ENCODE measurements at regions not wholly inside any gene's neighbourhood (a gene's known extent, or its start where the extent isn't known, plus 50 kb on each side); places are given as distances from the start of the nearest gene placed in this dataset.
A peak's percentile ranks its signal among the peaks of the same experiment; 100 is the strongest.

GRCh38 chr10:84903320-84903719 is 574.9 kb downstream of the CCSER2 start:
- peaks cover 7% of the 10 kb centered on the region for H3K27me3 Mint-ChIP-seq (ENCODE audit: low read depth, poor library complexity)

GRCh38 chr10:84907461-84908009 is 579.1 kb downstream of the CCSER2 start:
- Mint-ChIP-seq H3K27me3 (ENCODE audit: low read depth, poor library complexity) (peaks cover 4% of the 10 kb centered on the region), H3K36me3 (ENCODE audit: low read depth) (no peaks in the 10 kb centered on the region), H3K9me3 (peaks cover 2% of the 10 kb centered on the region), H3K4me3 (no peak overlapping the region), H3K27ac (no peak overlapping the region), H3K4me1 (peaks cover 6% of the 10 kb centered on the region)
- DNase-seq: peak; percentile 8
- TF ChIP-seq CTCF (IDR thresholded peaks at IDR 0.05): no peak

More at GRCh38 chr10:84903320-84903719, 574.9 kb downstream of the CCSER2 start:
- H3K9me3 Mint-ChIP-seq: no peaks in the 10 kb centered on the region
- no peaks in the 10 kb centered on the region for H3K36me3 Mint-ChIP-seq (ENCODE audit: low read depth)
- no peak for TF ChIP-seq CTCF (IDR thresholded peaks at IDR 0.05)
- H3K27ac Mint-ChIP-seq: no peak overlapping the region
- H3K4me1 Mint-ChIP-seq: peaks cover 6% of the 10 kb centered on the region
- DNase-seq: no peak
- no peak overlapping the region for H3K4me3 Mint-ChIP-seq

- H3K4me1 Mint-ChIP-seq: peaks cover 6% of the 10 kb centered on the region
- H3K27ac Mint-ChIP-seq: no peak overlapping the region
- H3K9me3 Mint-ChIP-seq: peaks cover 4% of the 10 kb centered on the region
- no peaks in the 10 kb centered on the region for H3K36me3 Mint-ChIP-seq (ENCODE audit: low read depth)
- DNase-seq: no peak
- TF ChIP-seq CTCF (IDR thresholded peaks at IDR 0.05): no peak
- peaks cover 5% of the 10 kb centered on the region for H3K27me3 Mint-ChIP-seq (ENCODE audit: low read depth, poor library complexity)
- H3K4me3 Mint-ChIP-seq: no peak overlapping the region
Measured at GRCh38 chr10:84908491-84908890, 580.1 kb downstream of the CCSER2 start.

- no peak overlapping the region for H3K4me3 Mint-ChIP-seq
- H3K9me3 Mint-ChIP-seq: peaks cover 29% of the 10 kb centered on the region
- no peaks in the 10 kb centered on the region for H3K4me1 Mint-ChIP-seq
- TF ChIP-seq CTCF (IDR thresholded peaks at IDR 0.05): no peak
- H3K27ac Mint-ChIP-seq: no peak overlapping the region
- H3K27me3 Mint-ChIP-seq (ENCODE audit: low read depth, poor library complexity): no peaks in the 10 kb centered on the region
- DNase-seq: no peak
- H3K36me3 Mint-ChIP-seq (ENCODE audit: low read depth): peaks cover 4% of the 10 kb centered on the region
Measured at GRCh38 chr10:84921701-84922100, 593.3 kb downstream of the CCSER2 start.

- no peaks in the 10 kb centered on the region for H3K4me1 Mint-ChIP-seq
- DNase-seq: no peak
- no peaks in the 10 kb centered on the region for H3K27me3 Mint-ChIP-seq (ENCODE audit: low read depth, poor library complexity)
- peaks cover 20% of the 10 kb centered on the region for H3K9me3 Mint-ChIP-seq
- TF ChIP-seq CTCF (IDR thresholded peaks at IDR 0.05): no peak
- H3K27ac Mint-ChIP-seq: no peak overlapping the region
- H3K4me3 Mint-ChIP-seq: no peak overlapping the region
- H3K36me3 Mint-ChIP-seq (ENCODE audit: low read depth): no peaks in the 10 kb centered on the region
Measured at GRCh38 chr10:84924131-84924530, 595.7 kb downstream of the CCSER2 start.

- H3K27ac Mint-ChIP-seq: no peak overlapping the region
- no peak overlapping the region for H3K4me3 Mint-ChIP-seq
- H3K4me1 Mint-ChIP-seq: no peaks in the 10 kb centered on the region
- peaks cover 12% of the 10 kb centered on the region for H3K9me3 Mint-ChIP-seq
- DNase-seq: no peak
- no peaks in the 10 kb centered on the region for H3K36me3 Mint-ChIP-seq (ENCODE audit: low read depth)
- TF ChIP-seq CTCF (IDR thresholded peaks at IDR 0.05): no peak
- no peaks in the 10 kb centered on the region for H3K27me3 Mint-ChIP-seq (ENCODE audit: low read depth, poor library complexity)
Measured at GRCh38 chr10:84925495-84925894, 597.1 kb downstream of the CCSER2 start.
